ENCODE measurements at regions not wholly inside any gene's neighbourhood (a gene's known extent, or its start where the extent isn't known, plus 50 kb on each side); places are given as distances from the start of the nearest gene placed in this dataset.

- no peak for DNase-seq (ENCODE audit: low read depth in 2 of 3, low spot score in 2 of 3)
Observed at GRCh38 chr7:68266004-68266579, 1269.5 kb downstream of the TYW1 start.

GRCh38 chr7:68267486-68267885 is 1270.9 kb downstream of the TYW1 start:
- DNase-seq (ENCODE audit: low read depth in 2 of 3, low spot score in 2 of 3) = no peak

- DNase-seq (ENCODE audit: low read depth in 2 of 3, low spot score in 2 of 3) = no peak
Observed at GRCh38 chr7:68269405-68269804, 1272.8 kb downstream of the TYW1 start.

GRCh38 chr7:68272507-68272906 is 1275.9 kb downstream of the TYW1 start:
- no peak for DNase-seq (ENCODE audit: low read depth in 2 of 3, low spot score in 2 of 3)

GRCh38 chr7:68276725-68277124 is 1280.1 kb downstream of the TYW1 start:
- no peak for DNase-seq (ENCODE audit: low read depth in 2 of 3, low spot score in 2 of 3)

- DNase-seq (ENCODE audit: low read depth in 2 of 3, low spot score in 2 of 3) = no peak
Observed at GRCh38 chr7:68279827-68280400, 1283.3 kb downstream of the TYW1 start.

GRCh38 chr7:68280931-68281330 is 1284.3 kb downstream of the TYW1 start:
- DNase-seq (ENCODE audit: low read depth in 2 of 3, low spot score in 2 of 3) = no peak

GRCh38 chr7:68288144-68288593 is 1291.5 kb downstream of the TYW1 start:
- no peak for DNase-seq (ENCODE audit: low read depth in 2 of 3, low spot score in 2 of 3)

GRCh38 chr7:68291710-68292109 is 1295.1 kb downstream of the TYW1 start:
- no peak for DNase-seq (ENCODE audit: low read depth in 2 of 3, low spot score in 2 of 3)

- no peak for DNase-seq (ENCODE audit: low read depth in 2 of 3, low spot score in 2 of 3)
Observed at GRCh38 chr7:68295386-68295785, 1298.8 kb downstream of the TYW1 start.

GRCh38 chr7:68304536-68304935 is 1293.7 kb upstream of the AUTS2 start:
- DNase-seq (ENCODE audit: low read depth in 2 of 3, low spot score in 2 of 3) = no peak

GRCh38 chr7:68306692-68307107 is 1291.6 kb upstream of the AUTS2 start:
- no peak for DNase-seq (ENCODE audit: low read depth in 2 of 3, low spot score in 2 of 3)

GRCh38 chr7:68309271-68309670 is 1289.0 kb upstream of the AUTS2 start:
- DNase-seq (ENCODE audit: low read depth in 2 of 3, low spot score in 2 of 3) = no peak

- no peak for DNase-seq (ENCODE audit: low read depth in 2 of 3, low spot score in 2 of 3)
Observed at GRCh38 chr7:68309806-68310205, 1288.5 kb upstream of the AUTS2 start.

GRCh38 chr7:68311958-68312357 is 1286.3 kb upstream of the AUTS2 start:
- DNase-seq (ENCODE audit: low read depth in 2 of 3, low spot score in 2 of 3) = no peak

- no peak for DNase-seq (ENCODE audit: low read depth in 2 of 3, low spot score in 2 of 3)
Observed at GRCh38 chr7:68313806-68314205, 1284.5 kb upstream of the AUTS2 start.

- no peak for DNase-seq (ENCODE audit: low read depth in 2 of 3, low spot score in 2 of 3)
Observed at GRCh38 chr7:68314208-68314607, 1284.1 kb upstream of the AUTS2 start.

GRCh38 chr7:68317476-68317875 is 1280.8 kb upstream of the AUTS2 start:
- no peak for DNase-seq (ENCODE audit: low read depth in 2 of 3, low spot score in 2 of 3)

GRCh38 chr7:68319061-68319460 is 1279.2 kb upstream of the AUTS2 start:
- no peak for DNase-seq (ENCODE audit: low read depth in 2 of 3, low spot score in 2 of 3)

- DNase-seq (ENCODE audit: low read depth in 2 of 3, low spot score in 2 of 3) = no peak
Observed at GRCh38 chr7:68321076-68321639, 1277.1 kb upstream of the AUTS2 start.

- no peak for DNase-seq (ENCODE audit: low read depth in 2 of 3, low spot score in 2 of 3)
Observed at GRCh38 chr7:68321776-68322496, 1276.3 kb upstream of the AUTS2 start.

- no peak for DNase-seq (ENCODE audit: low read depth in 2 of 3, low spot score in 2 of 3)
Observed at GRCh38 chr7:68324621-68325020, 1273.7 kb upstream of the AUTS2 start.

Measured in activated CD8-positive, alpha-beta memory T cell treated with anti-CD3 and anti-CD28 coated beads for 48 hours (primary cell).